Mesendoderm (in vitro differentiated cells): ENCODE measurements at regions not wholly inside any gene's neighbourhood (a gene's known extent, or its start where the extent isn't known, plus 50 kb on each side); places are given as distances from the start of the nearest gene placed in this dataset.

Source experiments
- DNase-seq: peaks from one replicate; pipeline ENCODE4 v3.0.0; 2013
- H2AK5ac ChIP-seq: 2 replicates; pipeline ENCODE4 v1.6.1; 2013; ENCODE audit warnings: low read length, inconsistent platforms
- H2BK120ac ChIP-seq: 2 replicates; pipeline ENCODE4 v1.6.1; 2013; ENCODE audit warnings: low read depth, mild to moderate bottlenecking, low read length, moderate library complexity, mixed read lengths
- H2BK15ac ChIP-seq: replicated peaks from 2 replicates; pipeline ENCODE4 v1.6.1; 2013; ENCODE audit warnings: low read depth, mild to moderate bottlenecking, moderate library complexity
- H2BK5ac ChIP-seq: 2 replicates; pipeline ENCODE4 v1.6.1; 2013; ENCODE audit warnings: low read length, inconsistent platforms
- H3K18ac ChIP-seq: 2 replicates; pipeline ENCODE4 v1.6.1; 2013; ENCODE audit warnings: mild to moderate bottlenecking, low read length, mixed read lengths
- H3K23ac ChIP-seq: one replicate; pipeline ENCODE4 v1.6.1; 2013; ENCODE audit warnings: low read length
- H3K27ac ChIP-seq: 2 replicates; pipeline ENCODE4 v1.5.1; 2013; ENCODE audit warnings: low read depth, mild to moderate bottlenecking, inconsistent platforms, low read length, moderate library complexity
- H3K27me3 ChIP-seq: 2 replicates; pipeline ENCODE4 v1.6.1; 2013; ENCODE audit warnings: low read length, control low read depth, mild to moderate bottlenecking, inconsistent platforms; ENCODE audit not compliant: insufficient read depth, poor library complexity
- H3K36me3 ChIP-seq: 2 replicates; pipeline ENCODE4 v1.6.1; 2013; ENCODE audit warnings: low read length, inconsistent platforms; ENCODE audit not compliant: control insufficient read depth, insufficient read depth
- H3K4ac ChIP-seq: one replicate; pipeline ENCODE4 v1.6.1; 2013; ENCODE audit warnings: low read depth, mild to moderate bottlenecking, low read length, moderate library complexity
- H3K4me1 ChIP-seq: 2 replicates; pipeline ENCODE4 v1.6.1; 2013; ENCODE audit warnings: low read depth, low read length, inconsistent platforms; ENCODE audit not compliant: control insufficient read depth
- H3K4me2 ChIP-seq: 2 replicates; pipeline ENCODE4 v1.6.1; 2013; ENCODE audit warnings: low read length
- H3K4me3 ChIP-seq: 2 replicates; pipeline ENCODE4 v1.5.1; 2013; ENCODE audit warnings: mild to moderate bottlenecking, low read length
- H3K56ac ChIP-seq: one replicate; pipeline ENCODE4 v1.6.1; 2013; ENCODE audit warnings: low read length
- H3K79me1 ChIP-seq: 2 replicates; pipeline ENCODE4 v1.6.1; 2013; ENCODE audit warnings: low read length, inconsistent platforms
- H3K79me2 ChIP-seq: 2 replicates; pipeline ENCODE4 v1.6.1; 2013; ENCODE audit warnings: mild to moderate bottlenecking, low read length; ENCODE audit not compliant: control insufficient read depth, insufficient read depth
- H3K9ac ChIP-seq: 2 replicates; pipeline ENCODE4 v1.6.1; 2013; ENCODE audit warnings: low read length, inconsistent platforms
- H4K5ac ChIP-seq: one replicate; pipeline ENCODE4 v1.6.1; 2013; ENCODE audit warnings: low read length
- H4K8ac ChIP-seq: one replicate; pipeline ENCODE4 v1.6.1; 2013; ENCODE audit warnings: low read depth, mild to moderate bottlenecking, control low read depth, low read length, moderate library complexity
- WGBS: extraction: QIAGEN DNeasy Blood & Tissue Kit; methylation state at CpG from one replicate; pipeline ENCODE4 v1.1.7; 2013; ENCODE audit warnings: low lambda C conversion rate, missing lambda C conversion rate; ENCODE audit not compliant: insufficient coverage; ENCODE audit errors: extremely low coverage; 5-methylcytosine and 5-hydroxymethylcytosine counted together

- Histone ChIP-seq H2BK15ac (no peak overlapping the region), H4K8ac (no peak overlapping the region), H3K4me1 (peaks cover 5% of the 10 kb centered on the region), H2BK5ac (no peak overlapping the region), H3K9ac (no peak overlapping the region), H3K4me2 (no peak overlapping the region), H3K27me3 (no peaks in the 10 kb centered on the region), H2AK5ac (no peak overlapping the region), H3K27ac (no peak overlapping the region), H2BK120ac (no peak overlapping the region), H4K5ac (peak overlapping the region; percentile 12), H3K79me1 (no peaks in the 10 kb centered on the region), H3K23ac (peak overlapping the region; percentile 53), H3K36me3 (no peaks in the 10 kb centered on the region), H3K18ac (no peak overlapping the region), H3K4me3 (no peak overlapping the region), H3K79me2 (no peaks in the 10 kb centered on the region), H3K56ac (peak overlapping the region; percentile 43), H3K4ac (no peak overlapping the region)
- DNase-seq = peak; percentile 50
- no CpG with 5 or more reads among the region's 23 CpGs for WGBS
Measured at GRCh38 chr2:5453220-5454050, 238.7 kb upstream of the SOX11 start.

GRCh38 chr2:5454051-5454390 lies 238.2 kb upstream of the SOX11 start:
- no peak overlapping the region for H4K5ac ChIP-seq
- no peak for DNase-seq
- no peak overlapping the region for H3K27ac ChIP-seq
- no peak overlapping the region for H3K23ac ChIP-seq
- no peak overlapping the region for H2AK5ac ChIP-seq
- H2BK120ac ChIP-seq = no peak overlapping the region
- no peak overlapping the region for H3K18ac ChIP-seq
- H2BK5ac ChIP-seq = no peak overlapping the region
- no peak overlapping the region for H4K8ac ChIP-seq
- H3K9ac ChIP-seq = no peak overlapping the region
- no peak overlapping the region for H2BK15ac ChIP-seq
- no peaks in the 10 kb centered on the region for H3K27me3 ChIP-seq
- no CpG with 5 or more reads among the region's 4 CpGs for WGBS
- H3K4me3 ChIP-seq = no peak overlapping the region
- H3K4ac ChIP-seq = no peak overlapping the region
- no peak overlapping the region for H3K4me2 ChIP-seq
- H3K56ac ChIP-seq = no peak overlapping the region
- H3K4me1 ChIP-seq = peaks cover 5% of the 10 kb centered on the region
- H3K36me3 ChIP-seq = no peaks in the 10 kb centered on the region
- H3K79me1 ChIP-seq = no peaks in the 10 kb centered on the region
- no peaks in the 10 kb centered on the region for H3K79me2 ChIP-seq

- Histone ChIP-seq H3K4me3 (no peak overlapping the region), H3K36me3 (no peaks in the 10 kb centered on the region), H4K8ac (no peak overlapping the region), H3K18ac (no peak overlapping the region), H3K23ac (no peak overlapping the region), H3K4me1 (no peaks in the 10 kb centered on the region), H2BK15ac (no peak overlapping the region), H4K5ac (no peak overlapping the region), H3K56ac (no peak overlapping the region), H3K79me2 (no peaks in the 10 kb centered on the region), H2BK5ac (no peak overlapping the region), H3K27ac (no peak overlapping the region), H3K79me1 (no peaks in the 10 kb centered on the region), H3K27me3 (no peaks in the 10 kb centered on the region), H3K4me2 (no peak overlapping the region), H2BK120ac (no peak overlapping the region), H2AK5ac (no peak overlapping the region), H3K4ac (no peak overlapping the region), H3K9ac (no peak overlapping the region)
- DNase-seq = no peak
- WGBS = no CpG with 5 or more reads among the region's 6 CpGs
Measured at GRCh38 chr2:5459041-5459440, 233.1 kb upstream of the SOX11 start.

- Histone ChIP-seq H2BK120ac (no peak overlapping the region), H3K27me3 (no peaks in the 10 kb centered on the region), H3K4me1 (no peaks in the 10 kb centered on the region), H4K8ac (no peak overlapping the region), H2BK5ac (no peak overlapping the region), H3K4me2 (no peak overlapping the region), H3K4me3 (no peak overlapping the region), H3K27ac (no peak overlapping the region), H3K56ac (no peak overlapping the region), H2BK15ac (no peak overlapping the region), H3K9ac (no peak overlapping the region), H4K5ac (no peak overlapping the region), H3K36me3 (no peaks in the 10 kb centered on the region), H3K79me1 (no peaks in the 10 kb centered on the region), H3K79me2 (no peaks in the 10 kb centered on the region), H3K4ac (no peak overlapping the region), H2AK5ac (no peak overlapping the region), H3K23ac (no peak overlapping the region), H3K18ac (no peak overlapping the region)
- whole genome bisulfite sequencing = no CpG with 5 or more reads among the region's 5 CpGs
- peak; percentile 22 for DNase-seq
Measured at GRCh38 chr2:5464657-5465056, 227.5 kb upstream of the SOX11 start.

- no peak overlapping the region for H2BK5ac ChIP-seq
- no peak overlapping the region for H3K56ac ChIP-seq
- H3K27me3 ChIP-seq = no peaks in the 10 kb centered on the region
- H3K4me1 ChIP-seq = no peaks in the 10 kb centered on the region
- H2BK120ac ChIP-seq = no peak overlapping the region
- H2AK5ac ChIP-seq = no peak overlapping the region
- H3K18ac ChIP-seq = no peak overlapping the region
- no peaks in the 10 kb centered on the region for H3K79me2 ChIP-seq
- H3K9ac ChIP-seq = no peak overlapping the region
- no peak overlapping the region for H4K8ac ChIP-seq
- H3K36me3 ChIP-seq = no peaks in the 10 kb centered on the region
- H4K5ac ChIP-seq = no peak overlapping the region
- H3K23ac ChIP-seq = no peak overlapping the region
- H3K79me1 ChIP-seq = no peaks in the 10 kb centered on the region
- H3K27ac ChIP-seq = no peak overlapping the region
- H3K4me3 ChIP-seq = no peak overlapping the region
- no peak overlapping the region for H3K4ac ChIP-seq
- 100% methylated on average over 1 of the region's 5 CpGs for WGBS
- no peak overlapping the region for H2BK15ac ChIP-seq
- H3K4me2 ChIP-seq = no peak overlapping the region
- DNase-seq = no peak
Measured at GRCh38 chr2:5465859-5466258, 226.3 kb upstream of the SOX11 start.
